ENCODE measurements at regions not wholly inside any gene's neighbourhood (a gene's known extent, or its start where the extent isn't known, plus 50 kb on each side); places are given as distances from the start of the nearest gene placed in this dataset.

GRCh38 chr1:115577513-115577912 is 64.3 kb upstream of the VANGL1 start:
- no peak overlapping the region for H3K27ac ChIP-seq (ENCODE audit: low read length, poor library complexity, severe bottlenecking)
- WGBS, result 96% methylated on average over 2 of the region's 3 CpGs

GRCh38 chr1:115575661-115576060 is 66.1 kb upstream of the VANGL1 start:
- Histone ChIP-seq H3K27ac (ENCODE audit: low read length, poor library complexity, severe bottlenecking) (no peak overlapping the region), H4K8ac (ENCODE audit: low read length) (no peak overlapping the region), H3K4ac (ENCODE audit: low read depth in 1 of 2, low read length in 2 of 2) (no peak overlapping the region), H3K23ac (ENCODE audit: low read length in 2 of 2) (no peak overlapping the region), H3K4me3 (ENCODE audit: insufficient read depth in 1 of 2, low read depth in 1 of 2, low read length in 2 of 2) (no peak overlapping the region), H4K91ac (ENCODE audit: low read length) (no peak overlapping the region), H2AFZ (ENCODE audit: low read depth, low read length) (no peak overlapping the region), H3K36me3 (ENCODE audit: control insufficient read depth in 1 of 2, insufficient read depth in 2 of 2, low read depth in 1 of 2, low read length in 2 of 2) (no peaks in the 10 kb centered on the region), H2BK15ac (ENCODE audit: low read depth, poor library complexity, severe bottlenecking) (no peak overlapping the region), H3K18ac (ENCODE audit: low read depth in 1 of 2, low read length in 2 of 2) (no peak overlapping the region), H3K4me2 (ENCODE audit: low read length, poor library complexity, severe bottlenecking) (no peak overlapping the region), H2AK5ac (ENCODE audit: low read length, severe bottlenecking) (no peak overlapping the region), H2BK12ac (ENCODE audit: low read length in 2 of 2) (no peak overlapping the region), H3K9me3 (ENCODE audit: control insufficient read depth, low read length) (peaks cover 27% of the 10 kb centered on the region), H3K4me1 (ENCODE audit: control insufficient read depth, insufficient read depth, low read depth, low read length) (no peaks in the 10 kb centered on the region), H3K14ac (ENCODE audit: low read length in 2 of 2) (no peak overlapping the region), H2BK5ac (ENCODE audit: low read depth, low read length, poor library complexity, severe bottlenecking) (no peak overlapping the region), H2BK120ac (ENCODE audit: low read depth, low read length) (no peak overlapping the region), H3K27me3 (ENCODE audit: control insufficient read depth in 1 of 2, insufficient read depth in 1 of 2, low read length in 2 of 2) (no peaks in the 10 kb centered on the region), H3K79me1 (replicated peaks; ENCODE audit: low read length, poor library complexity, severe bottlenecking) (no peaks in the 10 kb centered on the region), H3K9ac (ENCODE audit: low read length) (no peak overlapping the region)
- no peak for DNase-seq

More at GRCh38 chr1:115577513-115577912, 64.3 kb upstream of the VANGL1 start:
- no peak overlapping the region for H2BK5ac ChIP-seq (ENCODE audit: low read depth, low read length, poor library complexity, severe bottlenecking)
- peaks cover 21% of the 10 kb centered on the region for H3K9me3 ChIP-seq (ENCODE audit: control insufficient read depth, low read length)
- no peak overlapping the region for H2AFZ ChIP-seq (ENCODE audit: low read depth, low read length)
- H3K9ac ChIP-seq (ENCODE audit: low read length), result no peak overlapping the region
- no peaks in the 10 kb centered on the region for H3K36me3 ChIP-seq (ENCODE audit: control insufficient read depth in 1 of 2, insufficient read depth in 2 of 2, low read depth in 1 of 2, low read length in 2 of 2)
- H4K8ac ChIP-seq (ENCODE audit: low read length), result no peak overlapping the region
- H3K14ac ChIP-seq (ENCODE audit: low read length in 2 of 2), result no peak overlapping the region
- no peak overlapping the region for H3K4me2 ChIP-seq (ENCODE audit: low read length, poor library complexity, severe bottlenecking)
- H3K4ac ChIP-seq (ENCODE audit: low read depth in 1 of 2, low read length in 2 of 2), result no peak overlapping the region
- no peaks in the 10 kb centered on the region for H3K79me1 ChIP-seq (replicated peaks; ENCODE audit: low read length, poor library complexity, severe bottlenecking)
- H2BK15ac ChIP-seq (ENCODE audit: low read depth, poor library complexity, severe bottlenecking), result no peak overlapping the region
- no peak overlapping the region for H2BK120ac ChIP-seq (ENCODE audit: low read depth, low read length)
- H3K4me1 ChIP-seq (ENCODE audit: control insufficient read depth, insufficient read depth, low read depth, low read length), result no peaks in the 10 kb centered on the region
- no peak overlapping the region for H4K91ac ChIP-seq (ENCODE audit: low read length)
- no peak overlapping the region for H3K4me3 ChIP-seq (ENCODE audit: insufficient read depth in 1 of 2, low read depth in 1 of 2, low read length in 2 of 2)
- H2AK5ac ChIP-seq (ENCODE audit: low read length, severe bottlenecking), result no peak overlapping the region
- H2BK12ac ChIP-seq (ENCODE audit: low read length in 2 of 2), result no peak overlapping the region
- DNase-seq, result no peak
- no peak overlapping the region for H3K23ac ChIP-seq (ENCODE audit: low read length in 2 of 2)
- no peak overlapping the region for H3K18ac ChIP-seq (ENCODE audit: low read depth in 1 of 2, low read length in 2 of 2)
- no peaks in the 10 kb centered on the region for H3K27me3 ChIP-seq (ENCODE audit: control insufficient read depth in 1 of 2, insufficient read depth in 1 of 2, low read length in 2 of 2)

GRCh38 chr1:115572710-115573109 is 69.1 kb upstream of the VANGL1 start:
- H3K18ac ChIP-seq (ENCODE audit: low read depth in 1 of 2, low read length in 2 of 2), result no peak overlapping the region
- no peak overlapping the region for H3K27ac ChIP-seq (ENCODE audit: low read length, poor library complexity, severe bottlenecking)
- no peak overlapping the region for H3K14ac ChIP-seq (ENCODE audit: low read length in 2 of 2)
- H4K91ac ChIP-seq (ENCODE audit: low read length), result no peak overlapping the region
- H3K4me3 ChIP-seq (ENCODE audit: insufficient read depth in 1 of 2, low read depth in 1 of 2, low read length in 2 of 2), result no peak overlapping the region
- H3K9me3 ChIP-seq (ENCODE audit: control insufficient read depth, low read length), result peaks cover 39% of the 10 kb centered on the region
- no peaks in the 10 kb centered on the region for H3K27me3 ChIP-seq (ENCODE audit: control insufficient read depth in 1 of 2, insufficient read depth in 1 of 2, low read length in 2 of 2)
- no peaks in the 10 kb centered on the region for H3K79me1 ChIP-seq (replicated peaks; ENCODE audit: low read length, poor library complexity, severe bottlenecking)
- no peak overlapping the region for H2BK5ac ChIP-seq (ENCODE audit: low read depth, low read length, poor library complexity, severe bottlenecking)
- DNase-seq, result no peak
- H2BK15ac ChIP-seq (ENCODE audit: low read depth, poor library complexity, severe bottlenecking), result no peak overlapping the region
- H3K4me2 ChIP-seq (ENCODE audit: low read length, poor library complexity, severe bottlenecking), result no peak overlapping the region
- no peaks in the 10 kb centered on the region for H3K4me1 ChIP-seq (ENCODE audit: control insufficient read depth, insufficient read depth, low read depth, low read length)
- no peak overlapping the region for H2AFZ ChIP-seq (ENCODE audit: low read depth, low read length)
- H3K36me3 ChIP-seq (ENCODE audit: control insufficient read depth in 1 of 2, insufficient read depth in 2 of 2, low read depth in 1 of 2, low read length in 2 of 2), result no peaks in the 10 kb centered on the region
- H4K8ac ChIP-seq (ENCODE audit: low read length), result no peak overlapping the region
- H3K9ac ChIP-seq (ENCODE audit: low read length), result no peak overlapping the region
- no peak overlapping the region for H3K23ac ChIP-seq (ENCODE audit: low read length in 2 of 2)
- H3K4ac ChIP-seq (ENCODE audit: low read depth in 1 of 2, low read length in 2 of 2), result no peak overlapping the region
- 87% methylated on average over 1 of the region's 1 CpG for WGBS
- no peak overlapping the region for H2BK12ac ChIP-seq (ENCODE audit: low read length in 2 of 2)
- no peak overlapping the region for H2AK5ac ChIP-seq (ENCODE audit: low read length, severe bottlenecking)
- no peak overlapping the region for H2BK120ac ChIP-seq (ENCODE audit: low read depth, low read length)

GRCh38 chr1:115567431-115567830 is 74.3 kb upstream of the VANGL1 start:
- H3K36me3 ChIP-seq (ENCODE audit: control insufficient read depth in 1 of 2, insufficient read depth in 2 of 2, low read depth in 1 of 2, low read length in 2 of 2), result no peaks in the 10 kb centered on the region
- H3K27ac ChIP-seq (ENCODE audit: low read length, poor library complexity, severe bottlenecking), result no peak overlapping the region
- H3K18ac ChIP-seq (ENCODE audit: low read depth in 1 of 2, low read length in 2 of 2), result no peak overlapping the region
- H2BK15ac ChIP-seq (ENCODE audit: low read depth, poor library complexity, severe bottlenecking), result no peak overlapping the region
- H3K14ac ChIP-seq (ENCODE audit: low read length in 2 of 2), result no peak overlapping the region
- peaks cover 0 to 7% of the 10 kb centered on the region in 2 experiments for H3K27me3 ChIP-seq (ENCODE audit: control insufficient read depth in 1 of 2, insufficient read depth in 1 of 2, low read length in 2 of 2)
- H2BK120ac ChIP-seq (ENCODE audit: low read depth, low read length), result no peak overlapping the region
- H3K4me3 ChIP-seq (ENCODE audit: insufficient read depth in 1 of 2, low read depth in 1 of 2, low read length in 2 of 2), result no peak overlapping the region
- no peak overlapping the region for H2AFZ ChIP-seq (ENCODE audit: low read depth, low read length)
- no peak overlapping the region for H3K23ac ChIP-seq (ENCODE audit: low read length in 2 of 2)
- no peak overlapping the region for H2AK5ac ChIP-seq (ENCODE audit: low read length, severe bottlenecking)
- H3K79me1 ChIP-seq (replicated peaks; ENCODE audit: low read length, poor library complexity, severe bottlenecking), result no peaks in the 10 kb centered on the region
- H3K9me3 ChIP-seq (ENCODE audit: control insufficient read depth, low read length), result peaks cover 27% of the 10 kb centered on the region
- no peak overlapping the region for H3K4me2 ChIP-seq (ENCODE audit: low read length, poor library complexity, severe bottlenecking)
- H3K4me1 ChIP-seq (ENCODE audit: control insufficient read depth, insufficient read depth, low read depth, low read length), result no peaks in the 10 kb centered on the region
- DNase-seq, result no peak
- no peak overlapping the region for H3K4ac ChIP-seq (ENCODE audit: low read depth in 1 of 2, low read length in 2 of 2)
- H2BK12ac ChIP-seq (ENCODE audit: low read length in 2 of 2), result no peak overlapping the region
- no peak overlapping the region for H3K9ac ChIP-seq (ENCODE audit: low read length)
- no peak overlapping the region for H4K8ac ChIP-seq (ENCODE audit: low read length)
- H4K91ac ChIP-seq (ENCODE audit: low read length), result no peak overlapping the region
- H2BK5ac ChIP-seq (ENCODE audit: low read depth, low read length, poor library complexity, severe bottlenecking), result no peak overlapping the region

Data from mesenchymal stem cell (in vitro differentiated cells and primary cell).